AG20443 (cell line): ENCODE measurements at regions not wholly inside any gene's neighbourhood (a gene's known extent, or its start where the extent isn't known, plus 50 kb on each side); places are given as distances from the start of the nearest gene placed in this dataset.

Experiments used
- DNase-seq: peaks from one replicate; pipeline ENCODE4 v3.0.0; 2012; ENCODE audit warnings: low spot score, mixed read lengths

DNA sequence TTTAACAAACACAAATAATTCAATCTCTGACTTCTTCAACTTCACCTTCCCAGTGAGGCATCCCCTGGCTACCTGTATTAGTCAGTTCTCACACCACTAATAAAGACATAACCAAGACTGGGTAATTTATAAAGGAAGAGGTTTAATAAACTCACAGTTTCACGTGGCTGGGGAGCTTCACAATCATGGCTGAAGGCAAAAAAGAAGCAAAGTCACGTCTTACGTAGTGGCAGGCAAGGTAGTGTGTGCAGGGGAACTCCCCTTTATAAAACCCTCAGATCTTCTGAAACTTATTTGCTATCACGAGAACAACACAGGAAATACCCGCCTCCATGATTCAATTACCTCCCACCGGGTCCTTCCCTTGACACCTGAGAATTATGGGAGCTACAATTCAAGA is 478.5 kb downstream of the ADGRL2 start:
- DNase-seq, result no peak

DNA sequence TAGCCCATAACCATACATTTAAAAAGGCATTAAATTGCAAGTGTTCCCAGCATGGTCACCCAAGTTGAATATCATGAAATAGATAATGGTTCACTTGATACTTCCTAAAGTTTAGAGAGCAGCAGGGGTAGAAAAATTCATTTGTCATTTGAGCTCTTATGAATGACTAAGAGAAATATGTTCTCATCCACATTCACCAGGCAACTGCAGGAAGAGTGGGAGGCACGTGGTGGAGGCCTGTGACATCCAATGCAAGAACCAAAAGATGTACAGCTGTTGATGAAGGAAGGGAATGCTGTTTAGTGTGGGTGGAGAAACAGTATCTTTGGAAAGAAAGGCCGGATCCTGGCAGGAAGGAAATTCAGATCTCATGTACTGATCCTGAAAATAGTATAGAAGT is 473.1 kb downstream of the ADGRL2 start:
- DNase-seq, result no peak

DNA sequence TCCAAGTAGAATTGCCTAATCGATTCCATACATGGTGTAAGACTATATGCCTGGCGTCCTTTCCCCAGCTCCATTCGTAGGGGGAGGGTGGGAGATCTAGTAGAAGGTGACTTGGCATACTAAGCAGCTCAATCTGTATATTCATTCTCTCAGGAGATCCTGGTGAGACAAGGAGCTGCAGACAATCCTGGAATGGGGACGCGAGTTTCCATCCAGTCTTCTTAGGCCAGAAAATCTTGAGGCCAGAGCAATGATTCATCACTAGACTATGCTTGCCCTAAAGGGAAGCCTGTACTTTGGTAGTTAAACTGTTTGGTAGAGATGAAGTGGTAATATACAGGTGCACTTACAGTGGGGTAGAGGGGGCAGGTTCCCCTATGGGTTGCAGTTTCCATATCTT is 468.7 kb downstream of the ADGRL2 start:
- peak; percentile 46 for DNase-seq

DNA sequence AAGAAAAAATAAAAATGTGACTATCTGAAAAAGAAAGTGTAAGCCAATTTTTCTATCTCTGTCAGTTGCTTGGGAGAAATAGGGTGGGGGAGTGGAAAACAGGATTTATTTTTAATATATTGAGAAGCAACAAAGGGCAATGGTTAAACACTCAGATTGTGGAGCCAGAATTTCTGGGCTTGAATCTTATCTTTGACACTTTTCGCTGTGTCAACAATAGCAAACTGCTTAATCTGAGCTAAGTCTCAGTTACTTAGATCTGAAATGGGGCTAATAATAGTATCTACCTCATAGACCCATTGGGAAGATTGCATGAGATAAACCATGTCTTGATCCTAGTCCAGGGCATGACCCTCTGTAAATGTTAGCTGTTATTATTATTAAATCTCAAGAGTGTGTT is 468.1 kb downstream of the ADGRL2 start:
- DNase-seq, result no peak

DNA sequence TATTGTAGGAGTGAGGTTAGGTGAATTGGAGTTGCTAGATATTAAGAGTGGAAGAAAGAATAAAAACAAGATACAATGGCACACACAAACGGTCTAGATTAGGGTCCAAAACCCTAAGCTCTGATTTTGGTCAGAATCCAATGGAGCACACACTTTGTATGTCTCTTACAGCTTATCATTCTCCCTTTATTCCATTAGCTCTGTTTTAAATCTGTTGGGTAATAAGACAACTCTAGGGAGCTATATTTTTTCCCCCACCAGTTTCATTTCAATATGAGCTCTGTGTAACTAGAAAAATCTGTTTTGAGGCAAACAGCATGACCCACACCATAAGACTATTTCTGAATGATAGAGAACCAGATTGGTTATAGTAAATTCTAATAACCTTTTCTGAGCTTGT is 465.6 kb downstream of the ADGRL2 start:
- no peak for DNase-seq

DNA sequence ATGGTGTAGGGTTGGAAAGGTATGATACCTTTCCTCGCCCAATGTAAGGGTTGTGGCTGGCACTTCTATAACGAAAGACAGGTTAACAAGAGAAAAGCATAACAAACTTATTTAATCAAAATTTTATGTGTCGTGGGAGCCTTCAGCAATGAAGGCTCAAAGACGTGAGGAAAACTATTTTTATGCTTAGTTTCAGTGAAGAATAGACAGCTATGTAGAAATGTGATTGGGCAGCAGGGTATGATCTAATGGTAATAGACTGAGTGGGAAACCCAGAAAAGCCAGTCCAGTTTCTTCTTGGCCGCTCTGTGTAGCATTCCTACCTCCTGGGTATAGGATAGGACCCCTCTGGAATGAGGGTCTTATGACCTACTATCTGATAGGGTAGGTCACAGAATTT is 464.7 kb downstream of the ADGRL2 start:
- DNase-seq, result no peak

DNA sequence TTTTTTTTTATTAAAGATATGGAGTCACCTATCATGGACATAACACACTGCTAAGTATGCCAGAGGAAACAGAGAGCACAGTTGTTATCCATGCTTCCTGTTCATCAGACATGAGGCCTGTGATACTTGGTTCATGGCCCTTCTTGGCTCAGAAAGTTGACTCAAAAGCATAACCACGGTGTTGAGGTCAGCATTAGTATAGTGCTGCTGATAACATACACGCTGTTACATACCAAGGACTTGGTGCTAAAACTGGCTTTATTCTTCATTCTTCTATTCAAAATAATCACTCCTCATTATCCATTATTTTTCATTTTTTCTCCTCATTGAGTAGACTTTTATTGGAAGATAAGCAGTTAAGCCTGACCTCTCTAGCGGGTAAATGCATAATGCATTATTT is 464.1 kb downstream of the ADGRL2 start:
- DNase-seq, result no peak

DNA sequence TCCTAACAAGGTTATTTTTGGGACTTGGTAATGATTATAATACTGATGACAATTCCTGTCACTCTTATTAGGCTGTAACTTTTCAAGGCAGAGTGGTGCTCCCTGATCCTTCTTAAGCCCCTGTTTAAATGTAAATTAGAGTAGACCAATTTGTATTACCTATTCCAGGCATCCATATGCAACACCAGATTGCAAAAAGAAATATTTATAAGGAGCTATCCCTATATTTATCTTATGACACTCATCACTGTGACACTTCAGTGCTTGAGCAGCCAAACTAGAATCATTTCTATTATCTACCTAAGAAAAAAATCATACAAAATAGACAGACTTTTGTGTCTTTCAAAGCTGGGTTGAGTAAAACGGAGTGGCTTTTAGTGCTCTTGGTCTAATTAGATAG is 462.7 kb downstream of the ADGRL2 start:
- DNase-seq, result no peak

DNA sequence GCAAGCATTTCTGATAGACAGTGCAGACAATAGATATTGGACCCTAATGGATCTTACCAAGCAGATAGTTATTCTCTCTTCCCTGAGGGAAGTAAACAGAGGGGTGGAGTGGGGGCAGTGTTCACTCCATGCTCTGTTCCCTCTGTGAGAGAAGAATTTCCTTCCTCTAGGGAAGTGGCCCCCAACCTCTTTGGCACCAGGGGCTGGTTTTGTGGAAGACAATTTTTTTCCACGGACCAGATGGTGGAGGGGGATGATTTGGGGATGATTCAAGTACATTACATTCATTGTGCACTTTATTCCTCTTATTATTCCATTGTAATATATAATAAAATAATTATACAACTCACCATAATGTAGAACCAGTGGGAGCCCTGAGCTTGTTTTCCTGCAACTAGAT is 459.9 kb downstream of the ADGRL2 start:
- DNase-seq, result no peak

DNA sequence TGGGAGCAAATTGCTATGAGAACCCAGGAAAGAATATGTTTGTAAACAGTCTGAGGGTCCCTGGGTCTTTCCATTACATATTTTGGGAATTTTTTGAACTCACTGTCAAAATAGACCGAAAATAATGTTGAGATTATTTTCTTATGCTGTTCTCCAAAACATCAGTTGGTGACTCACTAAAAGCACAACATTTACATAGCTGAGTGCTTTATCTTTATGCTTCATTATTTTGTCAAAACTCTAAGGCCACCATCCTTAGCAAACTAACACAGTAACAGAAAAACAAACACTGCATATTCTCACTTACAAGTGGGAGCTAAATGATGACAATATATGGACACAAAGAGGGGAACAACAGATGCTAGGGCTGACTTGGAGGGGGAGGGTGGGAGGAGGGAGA is 459.3 kb downstream of the ADGRL2 start:
- DNase-seq, result no peak

DNA sequence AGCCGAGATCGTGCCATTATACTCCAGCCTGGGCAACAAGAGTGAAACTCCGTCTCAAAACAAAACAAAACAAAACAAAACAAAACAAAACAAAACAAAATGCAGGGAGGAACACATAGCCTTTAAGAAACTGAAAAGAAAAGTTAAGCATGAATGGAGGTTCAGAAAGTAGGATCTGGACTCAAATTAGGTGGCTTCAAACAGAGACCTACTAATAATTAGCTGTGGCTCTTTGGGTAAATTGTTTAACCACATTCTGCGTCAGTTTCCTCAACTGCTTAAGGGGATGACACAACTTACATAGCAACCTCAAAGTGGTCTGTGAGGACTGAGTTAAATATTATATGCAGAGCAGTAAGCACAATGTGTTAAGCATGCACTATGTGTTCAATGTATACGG is 458.2 kb downstream of the ADGRL2 start:
- DNase-seq, result no peak

DNA sequence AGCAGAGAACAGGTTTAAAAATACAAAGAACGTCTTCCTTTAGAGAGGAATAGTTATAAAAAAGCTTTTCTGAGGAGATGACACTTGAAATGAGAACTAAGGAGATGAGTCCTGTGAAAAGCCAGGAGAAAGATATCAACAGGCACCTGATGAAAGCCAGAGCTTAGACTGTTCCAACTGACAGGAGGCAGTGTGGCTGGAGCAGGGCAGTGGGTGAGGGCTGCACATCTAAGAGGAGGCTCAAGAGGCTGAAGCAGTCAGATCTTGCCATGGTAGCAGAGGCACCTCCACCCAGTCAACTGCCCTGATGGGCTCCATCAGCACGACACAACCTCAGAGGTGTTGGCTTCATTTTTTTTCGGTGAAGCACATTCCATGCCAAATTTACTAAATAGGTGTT is 445.3 kb downstream of the ADGRL2 start:
- no peak for DNase-seq

DNA sequence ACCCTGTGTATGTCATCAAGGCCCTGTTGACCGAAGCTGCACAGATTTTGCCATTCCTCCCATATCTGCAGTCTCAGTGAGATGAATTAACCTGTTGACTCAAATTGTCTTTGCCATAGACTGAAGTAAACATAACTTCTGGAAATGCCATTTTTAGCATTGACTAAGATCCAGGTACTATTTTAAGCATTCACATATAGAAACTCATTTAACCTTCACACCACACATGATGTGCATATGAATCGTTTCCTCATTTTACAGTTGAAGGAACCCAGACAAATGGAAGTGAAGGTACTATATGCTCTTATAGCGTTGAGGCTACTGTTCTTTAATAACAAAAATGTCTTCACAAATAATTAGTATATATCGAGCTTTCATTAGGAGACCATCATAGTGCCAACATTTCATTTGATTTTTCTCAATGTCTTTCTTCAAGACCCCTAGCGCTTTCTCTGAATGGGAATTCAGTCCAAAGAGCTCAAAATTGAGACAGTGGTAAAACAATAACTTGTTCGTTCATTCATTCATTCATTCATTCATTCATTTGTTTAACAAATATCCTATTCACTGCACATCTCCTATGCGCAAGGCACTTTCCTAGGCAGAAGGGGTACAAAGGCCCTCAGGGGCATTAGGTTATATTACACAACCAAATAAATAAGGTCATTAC is 444.7 kb downstream of the ADGRL2 start:
- no peak for DNase-seq

DNA sequence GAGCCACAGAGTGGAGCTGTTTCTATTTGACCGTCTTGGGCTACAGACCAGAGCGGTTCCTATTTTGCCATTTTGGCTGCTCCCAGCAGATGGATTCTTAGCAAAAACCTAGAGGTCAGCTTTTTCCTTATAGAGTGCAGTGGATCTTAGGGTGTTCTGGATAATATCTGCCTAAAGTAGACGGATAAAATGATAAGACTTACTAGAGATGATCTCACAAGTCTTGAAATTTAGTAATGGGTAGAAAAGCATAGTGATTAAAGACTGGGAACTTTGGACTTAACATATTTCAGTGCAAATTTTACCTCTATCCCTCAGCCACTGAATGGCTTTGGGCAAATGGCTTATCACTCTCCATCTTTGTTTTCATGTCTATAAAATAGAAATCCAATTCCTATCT is 439.8 kb downstream of the ADGRL2 start:
- no peak for DNase-seq

DNA sequence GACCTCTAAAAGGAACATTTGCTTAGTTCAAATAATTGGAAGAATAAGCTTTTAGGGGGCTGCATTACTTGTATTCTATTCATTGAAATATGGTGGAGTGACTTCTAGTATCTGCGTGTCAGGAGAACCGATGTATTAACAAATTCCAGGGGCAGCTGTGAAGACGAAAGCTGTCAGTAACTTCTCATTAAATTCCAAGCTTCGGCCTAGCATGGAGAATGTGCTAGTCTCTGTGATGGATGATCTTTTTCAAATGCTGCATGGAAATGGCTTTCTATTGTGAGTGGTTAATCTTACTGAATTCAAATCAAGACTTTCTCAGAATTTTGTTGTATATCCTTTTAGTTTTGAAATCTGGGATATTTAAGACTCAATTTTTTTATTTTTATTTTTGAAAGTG is 429.9 kb downstream of the ADGRL2 start:
- DNase-seq, result no peak

DNA sequence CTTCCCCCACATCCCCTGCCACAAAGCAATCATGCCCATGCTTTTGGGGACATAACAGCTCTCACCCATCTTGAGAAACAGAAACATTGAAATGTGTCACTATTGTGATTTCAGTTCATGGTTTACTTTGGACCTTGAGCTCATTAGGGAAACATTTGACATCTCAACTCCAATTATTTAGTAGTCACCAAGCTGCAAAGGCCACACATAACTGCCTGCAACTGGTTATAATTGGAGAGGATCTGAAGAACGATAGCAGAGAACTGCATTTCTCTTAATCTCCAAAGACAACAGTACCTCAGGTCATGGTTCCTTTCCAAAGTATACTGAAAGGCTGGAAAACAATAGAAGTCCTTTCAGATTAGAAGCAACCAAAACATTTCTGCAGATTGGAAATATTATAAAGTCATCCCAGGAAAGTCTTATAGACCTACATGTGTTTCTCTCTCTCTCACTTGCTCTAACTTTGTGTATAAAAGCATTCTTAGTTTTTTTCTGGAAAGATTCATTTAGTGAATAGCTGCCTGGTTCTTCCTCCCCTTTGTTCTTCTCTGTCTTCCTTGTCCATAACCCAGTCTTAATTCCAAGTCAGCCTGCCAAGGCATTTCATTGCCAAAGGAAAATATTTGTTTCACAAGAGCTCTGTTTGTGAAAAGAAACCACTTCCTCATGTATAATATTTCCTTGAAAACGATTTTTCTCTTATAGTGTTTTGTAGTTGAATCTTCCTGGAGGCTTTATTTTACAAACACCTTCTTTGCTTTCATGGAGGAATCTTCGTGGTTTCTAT is 426.8 kb downstream of the ADGRL2 start:
- peak; percentile 18 for DNase-seq

DNA sequence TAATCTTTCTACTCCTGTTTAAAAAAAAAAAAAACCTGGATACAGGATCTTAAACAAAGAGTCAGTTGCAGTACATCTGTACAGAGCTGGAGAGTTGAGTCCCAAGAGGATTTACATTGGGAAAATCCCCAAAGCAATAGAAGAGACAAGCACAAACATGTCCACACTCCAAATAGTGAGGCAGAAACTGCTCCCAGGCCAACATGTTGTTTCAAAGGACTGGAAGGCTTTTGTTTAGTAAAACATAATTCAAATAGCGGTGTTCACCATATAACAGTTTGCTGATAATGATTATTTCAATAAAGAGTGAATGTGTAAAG is 425.4 kb downstream of the ADGRL2 start:
- no peak for DNase-seq

DNA sequence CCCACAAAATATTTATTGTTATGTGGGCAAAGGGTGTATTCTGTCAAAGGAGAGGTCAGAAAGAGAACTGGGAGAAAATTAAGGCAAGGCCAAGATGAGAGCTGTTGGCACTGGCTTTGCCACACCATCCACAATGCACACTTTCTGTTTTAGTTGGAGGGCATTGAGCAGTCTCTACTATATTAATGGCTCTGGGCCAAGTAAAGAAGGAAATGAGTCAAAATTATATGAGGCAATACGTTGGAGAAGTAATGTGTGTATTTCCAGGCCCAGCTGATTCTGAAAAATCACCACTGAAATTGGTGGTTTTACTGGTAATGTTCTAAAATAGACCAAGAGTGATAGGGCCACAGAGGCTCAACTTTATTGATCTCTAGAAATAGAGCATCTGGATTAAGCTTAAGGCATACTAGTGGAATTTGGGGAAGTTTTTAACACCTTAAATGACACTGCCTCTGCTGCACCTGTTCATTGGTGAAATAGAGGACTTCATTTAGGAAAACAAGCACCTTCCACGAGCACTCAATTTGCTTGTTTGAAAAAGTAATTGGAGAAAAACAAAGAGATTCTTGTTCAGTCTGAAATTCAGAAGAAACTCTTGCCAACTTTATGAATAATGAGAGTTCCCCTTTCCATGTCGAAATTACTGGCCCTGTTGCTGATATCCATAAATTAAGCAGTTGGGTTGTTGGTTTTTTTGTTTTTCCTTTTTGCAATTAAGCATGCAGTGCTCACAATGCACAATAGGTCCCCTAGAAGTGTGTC is 424.9 kb downstream of the ADGRL2 start:
- DNase-seq, result no peak

DNA sequence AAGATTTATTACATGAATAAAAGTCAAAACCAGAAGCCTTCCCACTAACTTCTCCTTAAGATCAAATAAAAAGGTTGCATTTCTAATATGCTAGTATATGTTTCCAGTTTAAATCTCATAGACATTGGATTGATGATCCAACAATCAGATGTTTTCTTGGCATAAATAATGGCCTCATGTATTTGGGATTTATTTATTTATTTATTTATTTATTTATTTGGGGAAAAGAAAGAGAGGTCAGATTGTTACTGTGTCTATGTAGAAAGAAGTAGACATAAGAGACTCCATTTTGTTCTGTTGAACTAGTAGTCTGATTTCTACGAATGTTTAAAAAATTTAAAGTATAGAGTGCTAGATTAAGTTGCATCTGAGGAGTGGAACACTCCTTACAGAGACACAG is 422.4 kb downstream of the ADGRL2 start:
- DNase-seq, result no peak

DNA sequence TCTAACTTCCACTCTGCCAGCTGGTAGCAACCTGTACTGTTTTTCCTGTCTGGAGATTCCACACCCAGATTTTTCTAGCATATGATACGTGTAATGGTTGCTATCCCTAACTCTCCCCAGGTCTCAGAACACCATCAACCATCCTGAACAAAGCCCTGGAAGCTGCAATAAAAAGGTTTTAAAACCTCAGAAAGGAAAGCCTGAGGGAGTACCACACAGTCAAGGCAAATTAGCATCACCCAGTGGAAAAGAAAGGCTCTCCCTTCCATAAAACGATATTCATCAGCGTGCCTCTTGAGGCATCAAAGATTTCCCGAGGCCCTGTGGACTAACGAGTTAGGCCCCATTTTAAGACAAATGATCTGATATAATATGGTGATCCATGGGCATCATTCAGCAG is 421.0 kb downstream of the ADGRL2 start:
- no peak for DNase-seq

DNA sequence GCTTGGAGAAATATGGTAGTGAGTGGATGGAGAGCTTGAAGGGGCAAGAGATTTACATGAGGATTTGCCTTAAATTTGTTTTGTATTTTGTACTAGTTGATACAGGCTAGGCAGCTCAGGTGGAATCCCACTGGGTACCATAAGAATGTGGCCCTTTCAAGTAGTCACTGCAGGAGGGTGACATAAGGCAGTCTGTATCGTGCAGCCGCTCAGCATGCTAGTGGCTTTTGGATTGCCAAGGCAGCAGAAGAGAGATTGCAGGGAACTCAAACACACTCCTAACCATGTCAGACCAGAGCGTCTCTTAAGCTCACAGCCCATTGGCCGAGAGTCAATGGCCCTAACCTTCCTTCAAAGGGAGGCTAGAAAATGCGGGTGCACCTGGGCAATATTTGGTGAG is 420.0 kb downstream of the ADGRL2 start:
- no peak for DNase-seq

DNA sequence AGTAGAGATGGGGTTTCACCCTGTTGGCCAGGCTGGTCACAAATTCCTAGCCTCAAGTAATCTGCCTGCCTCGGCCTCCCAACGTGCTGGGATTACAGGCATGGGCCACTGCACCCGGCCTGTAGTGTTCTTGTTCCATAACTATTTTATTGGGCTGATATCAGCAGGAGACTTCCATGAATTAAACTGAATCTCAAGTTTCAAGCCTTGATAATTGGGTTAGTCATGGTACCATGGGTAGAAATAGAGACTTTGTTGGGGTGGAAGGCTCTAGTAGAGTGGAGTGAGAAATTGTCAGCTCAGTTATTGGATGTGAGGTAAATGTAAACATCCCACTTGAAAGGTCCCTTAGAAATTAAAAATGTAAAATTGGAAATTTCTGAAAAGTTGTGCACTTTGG is 419.1 kb downstream of the ADGRL2 start:
- no peak for DNase-seq

DNA sequence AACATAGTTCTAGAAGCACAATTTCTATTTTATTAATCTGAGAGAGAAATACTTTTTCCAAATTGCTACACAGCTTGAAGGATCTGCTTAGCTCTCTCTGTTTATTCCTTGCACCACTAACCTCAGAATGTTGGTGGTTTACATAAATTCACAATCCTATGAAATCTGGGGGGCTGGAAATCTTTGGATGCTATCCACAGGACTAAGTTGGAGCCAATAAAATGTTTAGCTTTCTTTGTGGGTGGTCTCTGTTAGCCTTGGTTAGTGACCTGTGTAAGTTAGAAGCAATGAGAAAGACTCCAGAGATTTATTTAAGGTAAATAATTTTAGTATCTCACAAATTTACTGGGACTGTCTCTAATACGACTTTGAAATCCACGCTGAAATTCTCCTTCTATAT is 418.1 kb downstream of the ADGRL2 start:
- DNase-seq, result no peak

DNA sequence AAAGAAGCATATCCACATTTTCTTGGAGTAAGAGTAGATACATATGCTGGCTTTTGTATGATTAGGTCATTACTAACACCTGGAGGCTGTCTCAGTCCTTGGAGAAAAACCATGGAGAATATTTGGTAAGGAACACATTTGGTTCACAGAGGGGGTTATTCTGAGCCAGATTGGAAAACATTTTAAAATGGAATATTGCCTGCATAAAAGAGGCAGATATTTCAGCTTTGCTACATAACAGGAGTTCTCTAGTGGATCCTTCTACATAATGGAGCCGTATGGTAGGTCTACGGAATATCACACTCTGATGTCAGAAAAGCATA is 415.1 kb downstream of the ADGRL2 start:
- DNase-seq, result no peak
